SK-N-MC (cell line): ENCODE measurements at regions not wholly inside any gene's neighbourhood (a gene's known extent, or its start where the extent isn't known, plus 50 kb on each side); places are given as distances from the start of the nearest gene placed in this dataset.

Source experiments
- EZH2 ChIP-seq: fragments of 200-600 bp; sonication (generic); IDR thresholded peaks from one replicate; pipeline ENCODE4 v1.6.1; 2017; ENCODE audit warnings: antibody characterized with exemption
- POLR2AphosphoS5 ChIP-seq: IDR thresholded peaks from 2 replicates; pipeline ENCODE4 v1.6.1; 2012; ENCODE audit warnings: mild to moderate bottlenecking, low read depth, low read length, borderline replicate concordance

DNA sequence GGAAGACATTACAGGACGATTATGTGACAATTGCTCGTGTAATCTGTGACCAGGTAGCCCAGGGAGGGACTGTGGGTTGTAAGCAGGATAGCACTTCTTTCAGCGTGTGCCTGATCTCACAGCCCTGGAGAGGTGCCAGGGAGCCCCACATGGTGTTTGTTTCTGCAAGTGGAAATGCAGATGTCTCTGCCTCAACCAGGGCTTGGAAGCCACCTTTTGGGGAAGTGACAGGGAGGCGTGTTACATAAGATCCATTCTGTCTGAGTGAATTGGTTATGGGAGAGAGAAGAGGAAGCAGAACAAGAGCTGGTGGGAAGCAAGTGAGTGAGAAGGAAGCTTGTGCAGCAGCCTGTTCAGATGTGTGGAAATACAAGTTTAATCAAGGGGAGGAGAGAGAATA lies 104.5 kb upstream of the GATB start:
- TF ChIP-seq POLR2AphosphoS5 (no peak), EZH2 (no peak)
